Right lobe of liver (tissue), 4 donors: ENCODE measurements at regions not wholly inside any gene's neighbourhood (a gene's known extent, or its start where the extent isn't known, plus 50 kb on each side); places are given as distances from the start of the nearest gene placed in this dataset.

Experiments used
- CTCF ChIP-seq, 4 donors: fragments of 200-600 bp in 3 of 4; fragments of 450-650 bp in 1 of 4; IDR thresholded peaks; one replicate each; pipeline versions ENCODE4 v1.5.1 to v1.8.0; 2016 to 2022; ENCODE audit warnings: antibody characterized with exemption in 4 of 4, mild to moderate bottlenecking in 2 of 4
- POLR2A ChIP-seq: fragments of 450-650 bp; IDR thresholded peaks from one replicate; pipeline ENCODE4 v1.6.1; 2017; ENCODE audit warnings: antibody characterized with exemption, mild to moderate bottlenecking
- donor health status: DM: no; HTN: no; CAD: no.
- donor health status: DM: no; HTN: no; CAD: no.
- donor health status: DM: no; HTN: yes; CAD: no.

- no peak for TF ChIP-seq CTCF (IDR thresholded peaks at IDR 0.05)
- no peak for TF ChIP-seq POLR2A
These were observed 370.3 kb upstream of the IRX2 start for GRCh38 chr5:3121813-3122212.
